Muscle of leg (tissue), 3 donors: ENCODE measurements at regions not wholly inside any gene's neighbourhood (a gene's known extent, or its start where the extent isn't known, plus 50 kb on each side); places are given as distances from the start of the nearest gene placed in this dataset.

Source experiments
- DNase-seq: peaks from one replicate; pipeline ENCODE4 v3.0.0; 2013
- H3K27ac ChIP-seq: one replicate; pipeline ENCODE4 v1.5.1; 2013; ENCODE audit warnings: mild to moderate bottlenecking, low read length, control low read depth
- H3K27me3 ChIP-seq: one replicate; pipeline ENCODE4 v1.6.1; 2013; ENCODE audit warnings: low read length; ENCODE audit not compliant: control insufficient read depth, insufficient read depth
- H3K36me3 ChIP-seq: one replicate; pipeline ENCODE4 v1.6.1; 2013; ENCODE audit warnings: low read length; ENCODE audit not compliant: control insufficient read depth, insufficient read depth
- H3K4me1 ChIP-seq: one replicate; pipeline ENCODE4 v1.6.1; 2013; ENCODE audit warnings: low read length; ENCODE audit not compliant: control insufficient read depth, insufficient read depth
- H3K4me3 ChIP-seq: one replicate; pipeline ENCODE4 v1.5.1; 2013; ENCODE audit warnings: low read length, control low read depth
- H3K9me3 ChIP-seq: replicated peaks from 2 replicates; pipeline ENCODE4 v1.6.1; 2013; ENCODE audit warnings: low read depth, low read length; ENCODE audit not compliant: control insufficient read depth
- WGBS: methylation state at CpG from one replicate; pipeline ENCODE4 v1.1.5; 2013; ENCODE audit warnings: missing lambda C conversion rate; ENCODE audit not compliant: insufficient coverage; 5-methylcytosine and 5-hydroxymethylcytosine counted together

GRCh38 chr19:28489126-28489660 lies 723.8 kb downstream of the UQCRFS1 start:
- WGBS = 79% methylated on average over 4 of the region's 9 CpGs
- H3K36me3 ChIP-seq = no peaks in the 10 kb centered on the region

GRCh38 chr19:28487999-28488398 lies 725.0 kb downstream of the UQCRFS1 start:
- H3K27me3 ChIP-seq = no peaks in the 10 kb centered on the region
- H3K4me3 ChIP-seq = no peak overlapping the region
- no peak for DNase-seq
- WGBS = 31% methylated on average over 6 of the region's 6 CpGs
- no peaks in the 10 kb centered on the region for H3K9me3 ChIP-seq
- no peak overlapping the region for H3K27ac ChIP-seq
- no peaks in the 10 kb centered on the region for H3K36me3 ChIP-seq
- no peaks in the 10 kb centered on the region for H3K4me1 ChIP-seq

More at GRCh38 chr19:28489126-28489660, 723.8 kb downstream of the UQCRFS1 start:
- DNase-seq = no peak
- Histone ChIP-seq H3K27ac (no peak overlapping the region), H3K4me3 (no peak overlapping the region), H3K9me3 (no peaks in the 10 kb centered on the region), H3K27me3 (no peaks in the 10 kb centered on the region), H3K4me1 (no peaks in the 10 kb centered on the region)

GRCh38 chr19:28486926-28487325 lies 726.0 kb downstream of the UQCRFS1 start:
- no peak for DNase-seq
- Histone ChIP-seq H3K27ac (no peak overlapping the region), H3K36me3 (no peaks in the 10 kb centered on the region), H3K9me3 (no peaks in the 10 kb centered on the region), H3K4me3 (no peak overlapping the region), H3K4me1 (no peaks in the 10 kb centered on the region), H3K27me3 (no peaks in the 10 kb centered on the region)

- 49% methylated on average over 2 of the region's 3 CpGs for WGBS
- Histone ChIP-seq H3K36me3 (no peaks in the 10 kb centered on the region), H3K9me3 (no peaks in the 10 kb centered on the region), H3K27me3 (no peaks in the 10 kb centered on the region), H3K27ac (no peak overlapping the region), H3K4me3 (no peak overlapping the region), H3K4me1 (no peaks in the 10 kb centered on the region)
- DNase-seq = no peak
Observed at GRCh38 chr19:28486473-28486872, 726.5 kb downstream of the UQCRFS1 start.

GRCh38 chr19:28485292-28485691 lies 727.7 kb downstream of the UQCRFS1 start:
- H3K27ac ChIP-seq = no peak overlapping the region
- H3K9me3 ChIP-seq = no peaks in the 10 kb centered on the region

GRCh38 chr19:28483197-28483596 lies 729.8 kb downstream of the UQCRFS1 start:
- no peaks in the 10 kb centered on the region for H3K27me3 ChIP-seq
- H3K27ac ChIP-seq = no peak overlapping the region
- DNase-seq = no peak
- H3K36me3 ChIP-seq = no peaks in the 10 kb centered on the region
- no peak overlapping the region for H3K4me3 ChIP-seq
- 89% methylated on average over 3 of the region's 3 CpGs for WGBS
- no peaks in the 10 kb centered on the region for H3K9me3 ChIP-seq
- H3K4me1 ChIP-seq = no peaks in the 10 kb centered on the region

More at GRCh38 chr19:28485292-28485691, 727.7 kb downstream of the UQCRFS1 start:
- Histone ChIP-seq H3K36me3 (no peaks in the 10 kb centered on the region), H3K4me3 (no peak overlapping the region), H3K27me3 (no peaks in the 10 kb centered on the region), H3K4me1 (no peaks in the 10 kb centered on the region)
- DNase-seq = peak; percentile 54
- 26% methylated on average over 3 of the region's 9 CpGs for WGBS

- no peak overlapping the region for H3K27ac ChIP-seq
Observed at GRCh38 chr19:28482221-28482620, 730.7 kb downstream of the UQCRFS1 start.

DNA sequence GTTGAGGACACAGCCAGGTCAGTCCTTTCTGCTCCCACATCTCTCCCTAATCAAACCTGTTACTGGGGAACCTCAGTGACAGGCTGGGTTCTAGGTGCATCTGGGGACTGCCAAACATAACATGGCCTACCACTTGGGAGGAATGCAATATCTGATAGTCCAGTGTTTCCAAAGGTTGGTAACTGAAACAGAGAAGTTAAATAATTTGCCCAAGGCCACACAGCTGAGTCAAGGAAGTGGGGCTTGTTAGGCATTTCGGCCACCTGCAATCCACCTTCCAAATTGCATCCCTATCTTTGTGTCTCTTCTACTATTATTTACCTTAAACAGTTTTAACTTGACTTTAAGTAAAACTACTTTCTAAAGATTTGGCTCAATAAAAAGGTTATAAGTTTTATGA lies 731.3 kb downstream of the UQCRFS1 start:
- no peaks in the 10 kb centered on the region for H3K36me3 ChIP-seq
- no peak overlapping the region for H3K4me3 ChIP-seq
- no peak for DNase-seq
- no peaks in the 10 kb centered on the region for H3K27me3 ChIP-seq
- H3K9me3 ChIP-seq = no peaks in the 10 kb centered on the region
- H3K4me1 ChIP-seq = no peaks in the 10 kb centered on the region
- no peak overlapping the region for H3K27ac ChIP-seq
- WGBS = no CpG with 5 or more reads among the region's 1 CpG

More at GRCh38 chr19:28482221-28482620, 730.7 kb downstream of the UQCRFS1 start:
- no peaks in the 10 kb centered on the region for H3K9me3 ChIP-seq
- H3K27me3 ChIP-seq = no peaks in the 10 kb centered on the region
- WGBS = no CpG with 5 or more reads among the region's 3 CpGs
- no peak overlapping the region for H3K4me3 ChIP-seq
- H3K4me1 ChIP-seq = no peaks in the 10 kb centered on the region
- no peak for DNase-seq
- H3K36me3 ChIP-seq = no peaks in the 10 kb centered on the region

- no peaks in the 10 kb centered on the region for H3K27me3 ChIP-seq
- H3K4me1 ChIP-seq = peaks cover 3% of the 10 kb centered on the region
- H3K27ac ChIP-seq = no peak overlapping the region
- no CpG with 5 or more reads among the region's 5 CpGs for WGBS
- no peaks in the 10 kb centered on the region for H3K9me3 ChIP-seq
- no peak overlapping the region for H3K4me3 ChIP-seq
- DNase-seq = no peak
- no peaks in the 10 kb centered on the region for H3K36me3 ChIP-seq
Observed at GRCh38 chr19:28475525-28475924, 737.4 kb downstream of the UQCRFS1 start.

DNA sequence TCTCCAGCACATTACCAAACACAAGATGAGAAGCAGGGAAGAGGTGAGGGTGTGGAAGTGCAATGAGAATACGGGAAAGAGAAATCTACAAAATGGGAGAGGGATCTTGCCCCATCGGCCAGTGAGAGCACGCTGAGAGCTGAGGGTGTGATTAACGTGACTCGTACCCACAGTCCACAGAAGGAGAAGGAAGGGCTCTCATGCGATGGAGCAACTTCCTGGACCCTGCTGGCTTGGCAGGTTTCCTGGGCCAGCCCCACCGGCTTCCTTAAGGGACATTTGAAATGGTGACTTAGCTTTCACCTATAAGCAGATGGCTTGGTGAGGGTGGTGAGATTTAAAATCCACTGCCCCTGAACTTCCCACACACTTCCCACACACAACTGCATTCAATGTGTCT lies 740.1 kb downstream of the UQCRFS1 start:
- DNase-seq = peak; percentile 23

More for the DNA sequence above, 740.1 kb downstream of the UQCRFS1 start:
- no CpG with 5 or more reads among the region's 7 CpGs for WGBS
- Histone ChIP-seq H3K27ac (no peak overlapping the region), H3K9me3 (no peaks in the 10 kb centered on the region), H3K4me3 (no peak overlapping the region), H3K36me3 (no peaks in the 10 kb centered on the region), H3K4me1 (peaks cover 9% of the 10 kb centered on the region), H3K27me3 (no peaks in the 10 kb centered on the region)
